Activated gamma-delta T cell (primary cell): ENCODE measurements at regions not wholly inside any gene's neighbourhood (a gene's known extent, or its start where the extent isn't known, plus 50 kb on each side); places are given as distances from the start of the nearest gene placed in this dataset.

Experiments used
- DNase-seq: peaks from one replicate; lab custom pipeline; 2025; lab: John Stamatoyannopoulos, UW

- DNase-seq, result no peak
Observed at GRCh38 chr18:40558706-40559392, 1396.2 kb upstream of the PIK3C3 start.

GRCh38 chr18:40555914-40556313 is 1399.1 kb upstream of the PIK3C3 start:
- no peak for DNase-seq

- no peak for DNase-seq
Observed at GRCh38 chr18:40553029-40553428, 1402.0 kb upstream of the PIK3C3 start.

GRCh38 chr18:40546875-40547274 is 1408.2 kb upstream of the PIK3C3 start:
- DNase-seq, result no peak

- DNase-seq, result no peak
Observed at GRCh38 chr18:40534723-40535122, 1420.3 kb upstream of the PIK3C3 start.

- DNase-seq, result no peak
Observed at GRCh38 chr18:40532046-40532445, 1423.0 kb upstream of the PIK3C3 start.

GRCh38 chr18:40531051-40531450 is 1424.0 kb upstream of the PIK3C3 start:
- no peak for DNase-seq

GRCh38 chr18:40529478-40529877 is 1425.6 kb upstream of the PIK3C3 start:
- DNase-seq, result no peak

- no peak for DNase-seq
Observed at GRCh38 chr18:40524881-40525280, 1430.2 kb upstream of the PIK3C3 start.

GRCh38 chr18:40523287-40523686 is 1431.7 kb upstream of the PIK3C3 start:
- no peak for DNase-seq

- no peak for DNase-seq
Observed at GRCh38 chr18:40501026-40501425, 1454.0 kb upstream of the PIK3C3 start.

GRCh38 chr18:40494603-40495002 is 1460.4 kb upstream of the PIK3C3 start:
- no peak for DNase-seq

- DNase-seq, result no peak
Observed at GRCh38 chr18:40493316-40493715, 1461.7 kb upstream of the PIK3C3 start.

- no peak for DNase-seq
Observed at GRCh38 chr18:40489301-40489700, 1465.7 kb upstream of the PIK3C3 start.

- DNase-seq, result no peak
Observed at GRCh38 chr18:40485318-40485717, 1469.7 kb upstream of the PIK3C3 start.

- DNase-seq, result no peak
Observed at GRCh38 chr18:40473221-40474029, 1481.6 kb upstream of the PIK3C3 start.

GRCh38 chr18:40470723-40471122 is 1484.3 kb upstream of the PIK3C3 start:
- no peak for DNase-seq

GRCh38 chr18:40469851-40470250 is 1485.2 kb upstream of the PIK3C3 start:
- DNase-seq, result no peak

- DNase-seq, result no peak
Observed at GRCh38 chr18:40469316-40469715, 1485.7 kb upstream of the PIK3C3 start.

GRCh38 chr18:40464032-40464431 is 1491.0 kb upstream of the PIK3C3 start:
- no peak for DNase-seq

GRCh38 chr18:40453903-40454302 is 1501.1 kb upstream of the PIK3C3 start:
- no peak for DNase-seq

- DNase-seq, result no peak
Observed at GRCh38 chr18:40452599-40452998, 1502.4 kb upstream of the PIK3C3 start.

- no peak for DNase-seq
Observed at GRCh38 chr18:40450751-40451150, 1504.3 kb upstream of the PIK3C3 start.
